Kidney (tissue), 13 donors: ENCODE measurements at regions not wholly inside any gene's neighbourhood (a gene's known extent, or its start where the extent isn't known, plus 50 kb on each side); places are given as distances from the start of the nearest gene placed in this dataset.

Source experiments
- DNase-seq, 5 donors: peaks; one replicate each; pipeline ENCODE4 v3.0.0-alpha.2; 2013 to 2020
- FAIRE-seq: peaks from 2 replicates; lab custom pipeline; 2012; peaks lifted over from hg19 to GRCh38; lab: Jason Lieb, UNC
- H3K27ac ChIP-seq, 2 donors: one replicate each; pipeline ENCODE4 v1.7.0; 2013; ENCODE audit warnings: low read depth in 2 of 2, low read length in 2 of 2, inconsistent platforms in 1 of 2
- H3K27me3 ChIP-seq: one replicate; pipeline ENCODE4 v1.7.1; 2013; ENCODE audit warnings: low read length, inconsistent platforms; ENCODE audit not compliant: control insufficient read depth, insufficient read depth
- H3K36me3 ChIP-seq, 3 donors: one replicate each; pipeline versions ENCODE4 v1.7.0 to v1.7.1; 2013; ENCODE audit warnings: low read length in 3 of 3, control low read depth in 1 of 3, inconsistent platforms in 1 of 3; ENCODE audit not compliant: insufficient read depth in 3 of 3, control insufficient read depth in 2 of 3
- H3K4me1 ChIP-seq, 3 donors: one replicate each; pipeline versions ENCODE4 v1.7.0 to v1.7.1; 2013; ENCODE audit warnings: low read length in 3 of 3, inconsistent platforms in 1 of 3, low read depth in 1 of 3; ENCODE audit not compliant: control insufficient read depth in 2 of 3, insufficient read depth in 2 of 3
- H3K4me3 ChIP-seq, 3 donors: one replicate each; pipeline versions ENCODE4 v1.7.0 to v1.8.1; 2013; ENCODE audit warnings: low read length in 3 of 3, control low read depth in 1 of 3, inconsistent platforms in 1 of 3
- H3K9ac ChIP-seq, 3 donors: one replicate each; pipeline versions ENCODE4 v1.7.0 to v1.7.1; 2013; ENCODE audit warnings: low read length in 3 of 3, control low read depth in 1 of 3, inconsistent platforms in 1 of 3
- H3K9me3 ChIP-seq, 3 donors: one replicate each; pipeline versions ENCODE4 v1.7.0 to v1.7.1; 2013; ENCODE audit warnings: low read length in 3 of 3, control low read depth in 1 of 3, inconsistent platforms in 1 of 3; ENCODE audit not compliant: control insufficient read depth in 2 of 3, insufficient read depth in 1 of 3
- intact Hi-C: fragments of 100-400 bp; cut with DNase I; formaldehyde crosslinking; loops from one replicate; pipeline ENCODE4 v1.11.1; 2022
- TF ChIP-seq, protein P1 (sequence below): IDR thresholded peaks from 3 replicates; pipeline ENCODE4 v1.5.1; 2012; ENCODE audit warnings: mild to moderate bottlenecking, moderate library complexity, borderline replicate concordance; ENCODE audit not compliant: insufficient read depth; ENCODE audit errors: extremely low read depth
- donor health status: control.
- donor health status: control.
- donor health status: control.
- donor health status: control.
- donor health status: control.
- donor health status: DM: yes; HTN: yes; CAD: no.
- donor health status: Normal renal cell carcinoma (clear cell type).

DNA sequence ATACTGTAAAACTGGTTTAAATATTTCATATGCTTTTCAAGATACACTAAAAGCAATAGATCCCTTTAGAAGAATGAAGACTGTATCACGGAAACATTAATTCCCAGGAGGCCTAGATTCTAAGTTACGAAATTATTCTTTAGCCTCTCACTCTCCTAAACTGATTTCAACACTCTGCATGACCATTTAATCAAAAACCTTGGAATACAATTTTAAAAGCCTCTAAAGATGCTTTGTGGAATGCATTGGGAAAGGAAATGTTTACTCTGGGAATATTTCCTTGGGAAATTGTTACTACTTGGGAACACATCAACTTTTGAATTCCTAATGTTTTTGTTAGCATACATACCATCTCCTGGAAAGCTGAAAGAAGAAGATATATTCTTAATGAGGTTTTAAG, 255.7 kb upstream of the FAR2 start:
- no peak for FAIRE-seq
- no peaks in the 10 kb centered on the region for H3K9me3 ChIP-seq

DNA sequence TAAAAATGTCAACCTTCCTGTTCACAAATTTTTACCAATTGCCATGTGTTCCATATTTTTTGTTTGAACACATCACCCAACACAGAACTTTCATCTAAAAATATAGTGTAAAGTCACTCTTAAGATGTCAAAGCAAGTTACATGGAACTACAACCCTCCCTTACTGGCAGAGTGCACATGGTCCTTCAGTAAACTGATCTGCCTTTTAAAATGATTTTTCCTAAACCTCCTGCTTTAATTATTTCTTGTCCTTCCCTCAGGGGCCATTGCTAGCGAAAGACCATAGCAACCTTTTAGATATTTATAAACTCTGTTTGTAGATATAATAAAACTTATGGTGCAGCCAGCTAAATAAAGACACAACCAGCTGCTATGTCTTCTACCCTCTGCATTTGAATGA, 255.2 kb upstream of the FAR2 start:
- intact Hi-C loops: no loop called here
- no peak for FAIRE-seq
- Histone ChIP-seq H3K27ac (no peak overlapping the region), H3K9me3 (no peaks in the 10 kb centered on the region), H3K4me1 (no peaks in the 10 kb centered on the region), H3K36me3 (no peaks in the 10 kb centered on the region), H3K9ac (no peak overlapping the region), H3K27me3 (no peaks in the 10 kb centered on the region), H3K4me3 (no peak overlapping the region)
- DNase-seq: no peak
- TF ChIP-seq, protein P1, sequence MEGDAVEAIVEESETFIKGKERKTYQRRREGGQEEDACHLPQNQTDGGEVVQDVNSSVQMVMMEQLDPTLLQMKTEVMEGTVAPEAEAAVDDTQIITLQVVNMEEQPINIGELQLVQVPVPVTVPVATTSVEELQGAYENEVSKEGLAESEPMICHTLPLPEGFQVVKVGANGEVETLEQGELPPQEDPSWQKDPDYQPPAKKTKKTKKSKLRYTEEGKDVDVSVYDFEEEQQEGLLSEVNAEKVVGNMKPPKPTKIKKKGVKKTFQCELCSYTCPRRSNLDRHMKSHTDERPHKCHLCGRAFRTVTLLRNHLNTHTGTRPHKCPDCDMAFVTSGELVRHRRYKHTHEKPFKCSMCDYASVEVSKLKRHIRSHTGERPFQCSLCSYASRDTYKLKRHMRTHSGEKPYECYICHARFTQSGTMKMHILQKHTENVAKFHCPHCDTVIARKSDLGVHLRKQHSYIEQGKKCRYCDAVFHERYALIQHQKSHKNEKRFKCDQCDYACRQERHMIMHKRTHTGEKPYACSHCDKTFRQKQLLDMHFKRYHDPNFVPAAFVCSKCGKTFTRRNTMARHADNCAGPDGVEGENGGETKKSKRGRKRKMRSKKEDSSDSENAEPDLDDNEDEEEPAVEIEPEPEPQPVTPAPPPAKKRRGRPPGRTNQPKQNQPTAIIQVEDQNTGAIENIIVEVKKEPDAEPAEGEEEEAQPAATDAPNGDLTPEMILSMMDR: no peak

More for the DNA sequence above, 255.7 kb upstream of the FAR2 start:
- no peaks in the 10 kb centered on the region for H3K27me3 ChIP-seq
- TF ChIP-seq, protein P1: no peak
- H3K27ac ChIP-seq: no peak overlapping the region
- H3K9ac ChIP-seq: no peak overlapping the region
- no peaks in the 10 kb centered on the region for H3K36me3 ChIP-seq
- no peaks in the 10 kb centered on the region for H3K4me1 ChIP-seq
- no peak overlapping the region for H3K4me3 ChIP-seq
- intact Hi-C loops: no loop called here
- no peak for DNase-seq

DNA sequence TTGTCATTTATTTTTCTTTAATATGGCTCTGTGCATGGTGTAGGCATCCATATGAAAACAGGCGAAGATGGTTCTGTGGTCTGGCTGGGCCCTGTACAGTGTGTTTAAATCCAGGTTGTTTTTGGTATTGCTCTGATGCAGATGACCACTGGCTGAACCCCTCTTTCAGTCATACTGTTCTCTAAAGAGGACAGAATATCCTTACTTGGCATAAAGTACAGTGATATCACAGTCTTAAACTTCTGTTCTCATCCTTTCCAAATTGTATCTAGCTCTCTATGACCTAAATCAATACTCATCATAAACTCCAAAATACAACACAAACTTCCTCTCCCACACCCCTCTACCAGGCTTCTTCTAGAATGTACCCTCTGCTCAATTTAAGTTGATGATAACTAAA, 252.7 kb upstream of the FAR2 start:
- no peak overlapping the region for H3K4me3 ChIP-seq
- H3K4me1 ChIP-seq: no peaks in the 10 kb centered on the region
- H3K27me3 ChIP-seq: no peaks in the 10 kb centered on the region
- no peak overlapping the region for H3K9ac ChIP-seq
- no peaks in the 10 kb centered on the region for H3K36me3 ChIP-seq
- H3K27ac ChIP-seq: no peak overlapping the region
- intact Hi-C loops: no loop called here
- DNase-seq (no peak), FAIRE-seq (no peak)
- TF ChIP-seq, protein P1: no peak
- no peaks in the 10 kb centered on the region for H3K9me3 ChIP-seq

DNA sequence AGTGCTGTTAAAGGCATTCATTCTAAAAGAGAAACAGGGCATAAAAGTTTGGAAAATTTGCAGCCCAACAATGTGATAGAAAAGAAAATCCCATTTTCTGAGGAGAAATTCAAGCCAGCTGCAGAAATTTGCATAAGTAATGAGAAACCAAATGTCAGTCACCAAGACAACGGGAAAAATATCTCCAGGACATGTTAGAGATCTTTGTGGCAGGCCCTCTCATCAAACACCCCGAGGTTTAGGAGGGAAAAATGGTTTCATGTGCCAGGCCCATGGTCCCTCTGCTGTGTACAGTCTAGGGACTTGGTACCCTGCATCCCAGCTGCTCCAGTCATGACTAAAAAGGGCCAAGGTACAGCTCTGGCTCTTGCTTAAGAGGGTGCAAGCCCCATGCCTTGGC, 251.0 kb upstream of the FAR2 start:
- H3K4me1 ChIP-seq: no peaks in the 10 kb centered on the region
- no peaks in the 10 kb centered on the region for H3K9me3 ChIP-seq
- no peaks in the 10 kb centered on the region for H3K36me3 ChIP-seq
- DNase-seq (no peak), FAIRE-seq (no peak)
- no peak overlapping the region for H3K4me3 ChIP-seq
- intact Hi-C loops: no loop called here
- TF ChIP-seq, protein P1: no peak
- H3K9ac ChIP-seq: no peak overlapping the region
- H3K27me3 ChIP-seq: no peaks in the 10 kb centered on the region
- no peak overlapping the region for H3K27ac ChIP-seq
